SK-N-SH treated with all-trans-retinoic acid at 6 μM for 48 hours (cell line): ENCODE measurements at regions not wholly inside any gene's neighbourhood (a gene's known extent, or its start where the extent isn't known, plus 50 kb on each side); places are given as distances from the start of the nearest gene placed in this dataset.

Experiments used
- ARNTL ChIP-seq: fragments of 450-650 bp; formaldehyde crosslinking; IDR thresholded peaks from 2 replicates; pipeline ENCODE4 v1.5.0; 2020; ENCODE audit warnings: low read depth, mild to moderate bottlenecking, moderate library complexity, borderline replicate concordance
- BACH2 ChIP-seq: fragments of 250-450 bp; sonication (Bioruptor Pico); IDR thresholded peaks from 2 replicates; pipeline ENCODE4 v1.9.0; 2021; ENCODE audit warnings: mild to moderate bottlenecking, borderline replicate concordance
- ZNF70 ChIP-seq: fragments of 450-650 bp; formaldehyde crosslinking; IDR thresholded peaks from 2 replicates; pipeline ENCODE4 v1.5.0; 2020; ENCODE audit warnings: mild to moderate bottlenecking, moderate library complexity

DNA sequence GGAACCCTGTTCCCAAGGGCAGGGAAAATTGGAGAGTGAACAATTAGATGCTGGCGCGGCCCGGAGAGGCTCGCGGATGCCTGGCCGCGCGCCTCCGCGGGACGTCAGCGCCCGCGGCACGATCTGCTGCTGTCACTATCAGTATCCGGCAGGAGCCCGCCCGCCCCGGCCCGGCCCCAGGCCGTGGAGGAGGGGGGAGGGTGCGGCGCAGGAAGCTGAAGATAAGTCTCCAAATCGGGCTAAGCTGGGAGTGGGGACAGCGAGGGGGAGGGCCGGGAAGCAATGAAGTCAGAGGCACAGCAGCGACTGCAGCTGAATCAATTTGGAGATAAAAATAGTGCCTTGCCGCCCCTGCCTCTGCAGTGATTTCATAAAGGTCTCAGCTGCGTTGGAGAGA lies 441.5 kb upstream of the KLF12 start:
- TF ChIP-seq ZNF70 (CRISPR knock-in tag) (no peak), ARNTL (no peak), BACH2 (CRISPR knock-in tag) (no peak)
